T-helper 2 cell treated with Interferon-gamma antibody and Interleukin-4, amounts not matched to agents 100 ng/mL and 5 ng/mL, for 36 hours (primary cell): ENCODE measurements at regions not wholly inside any gene's neighbourhood (a gene's known extent, or its start where the extent isn't known, plus 50 kb on each side); places are given as distances from the start of the nearest gene placed in this dataset.

Source experiments
- intact Hi-C: fragments of 100-400 bp; cut with micrococcal nuclease; formaldehyde crosslinking; loops from one replicate; pipeline ENCODE4 v1.15.1; 2023

- intact Hi-C loops: no loop called here
These were observed 73.0 kb downstream of the SERPINA3 start for GRCh38 chr14:94685166-94685581.

- intact Hi-C loops: no loop called here
These were observed 70.5 kb downstream of the SERPINA3 start for GRCh38 chr14:94682736-94683135.

GRCh38 chr14:94682061-94682516, 69.9 kb downstream of the SERPINA3 start:
- intact Hi-C loops: no loop called here

- intact Hi-C loops: no loop called here
These were observed 69.3 kb downstream of the SERPINA3 start for GRCh38 chr14:94681300-94682060.

- intact Hi-C loops: no loop called here
These were observed 68.7 kb downstream of the SERPINA3 start for GRCh38 chr14:94680862-94681288.

- intact Hi-C loops: no loop called here
These were observed 68.0 kb downstream of the SERPINA3 start for GRCh38 chr14:94679937-94680861.

- intact Hi-C loops: no loop called here
These were observed 67.1 kb downstream of the SERPINA3 start for GRCh38 chr14:94679106-94679810.

- intact Hi-C loops: no loop called here
These were observed 65.6 kb downstream of the SERPINA3 start for GRCh38 chr14:94677747-94678146.

GRCh38 chr14:94677213-94677612, 65.0 kb downstream of the SERPINA3 start:
- intact Hi-C loops: no loop called here

- intact Hi-C loops: no loop called here
These were observed 64.4 kb downstream of the SERPINA3 start for GRCh38 chr14:94676495-94677185.

GRCh38 chr14:94675036-94675435, 62.8 kb downstream of the SERPINA3 start:
- intact Hi-C loops: no loop called here

- intact Hi-C loops: no loop called here
These were observed 61.6 kb downstream of the SERPINA3 start for GRCh38 chr14:94673781-94674231.
